Activated CD8-positive, alpha-beta T cell treated with anti-CD3 and anti-CD28 coated beads for 36 hours (primary cell): ENCODE measurements at regions not wholly inside any gene's neighbourhood (a gene's known extent, or its start where the extent isn't known, plus 50 kb on each side); places are given as distances from the start of the nearest gene placed in this dataset.

Experiments used
- ATAC-seq: fragments of 200-7000 bp; cut with Tn5 transposase; one replicate; pipeline ENCODE4 v1.10.0; 2021; ENCODE audit warnings: mild to moderate bottlenecking, moderate library complexity
- CTCF ChIA-PET: fragments of 350-600 bp; sonication (Branson Sonifier 250); formaldehyde crosslinking; loops from one replicate; lab custom pipeline; 2021; ENCODE audit warnings: antibody characterized with exemption; lab: Charles Lee
- POLR2A ChIA-PET: fragments of 350-600 bp; sonication (Branson Sonifier 250); formaldehyde crosslinking; loops from one replicate; lab custom pipeline; 2021; ENCODE audit warnings: antibody characterized with exemption; lab: Charles Lee
- DNase-seq: peaks from one replicate; pipeline ENCODE4 v3.0.0-alpha.2; 2020
- H3K27ac Mint-ChIP-seq: one replicate; pipeline ENCODE4 v1.8.0; 2021; ENCODE audit warnings: mild to moderate bottlenecking, mixed read lengths
- H3K27me3 Mint-ChIP-seq: one replicate; pipeline ENCODE4 v1.8.0; 2021; ENCODE audit warnings: mixed read lengths
- H3K36me3 Mint-ChIP-seq: one replicate; pipeline ENCODE4 v1.8.0; 2021; ENCODE audit warnings: low read depth, mixed read lengths
- H3K4me1 Mint-ChIP-seq: one replicate; pipeline ENCODE4 v1.8.0; 2021; ENCODE audit warnings: low read depth, mixed read lengths
- H3K4me3 Mint-ChIP-seq: one replicate; pipeline ENCODE4 v1.8.0; 2021; ENCODE audit warnings: mild to moderate bottlenecking, moderate library complexity, mixed read lengths
- H3K9me3 Mint-ChIP-seq: one replicate; pipeline ENCODE4 v1.8.0; 2021; ENCODE audit warnings: mixed read lengths
- intact Hi-C: fragments of 100-400 bp; cut with micrococcal nuclease; formaldehyde crosslinking; loops from one replicate; pipeline ENCODE4 v1.10.0; 2022
- TF ChIP-seq, protein P1 (sequence below): fragments of 200-600 bp; IDR thresholded peaks from one replicate; pipeline ENCODE4 v1.8.0; 2022; ENCODE audit warnings: antibody characterized with exemption, mild to moderate bottlenecking

DNA sequence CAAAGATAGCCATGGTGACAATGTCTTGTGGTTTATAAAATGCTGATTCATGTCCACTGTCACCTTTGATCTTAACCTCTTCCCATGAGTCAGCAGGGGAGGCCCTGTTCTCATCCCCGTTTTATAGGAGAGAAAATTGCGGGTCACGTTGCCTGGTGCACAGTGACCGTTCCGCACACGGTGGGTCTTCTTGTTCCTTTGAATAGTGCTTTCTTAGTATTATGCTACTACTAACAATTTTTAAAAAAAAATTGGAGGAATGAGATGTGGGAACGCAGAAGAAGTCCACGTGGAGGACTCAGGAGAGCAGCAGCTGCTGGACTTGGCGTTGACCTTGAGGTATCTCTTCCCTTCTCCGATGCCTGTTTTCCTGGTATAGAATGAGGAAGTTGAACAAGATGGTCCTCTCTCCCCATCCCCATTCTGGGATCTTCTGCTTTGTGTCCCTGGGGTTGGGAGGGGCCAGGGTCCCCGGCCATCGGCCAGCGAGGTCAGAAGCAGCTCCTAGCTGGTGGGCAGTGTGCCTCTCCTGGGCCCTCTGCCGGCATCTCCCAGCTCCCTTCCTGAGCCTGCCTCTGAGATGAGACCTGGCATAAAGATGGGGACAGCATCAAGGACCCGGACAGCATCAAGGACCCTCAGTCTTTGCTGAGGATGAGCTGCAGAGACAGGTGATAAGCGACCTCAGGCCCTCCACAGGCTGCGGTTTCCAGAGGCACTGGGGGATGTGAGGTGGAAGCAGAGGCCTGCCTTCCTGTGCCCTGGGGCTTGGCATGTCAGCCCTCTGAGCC, 143.9 kb downstream of the C9orf50 start:
- TF ChIP-seq, protein P1, sequence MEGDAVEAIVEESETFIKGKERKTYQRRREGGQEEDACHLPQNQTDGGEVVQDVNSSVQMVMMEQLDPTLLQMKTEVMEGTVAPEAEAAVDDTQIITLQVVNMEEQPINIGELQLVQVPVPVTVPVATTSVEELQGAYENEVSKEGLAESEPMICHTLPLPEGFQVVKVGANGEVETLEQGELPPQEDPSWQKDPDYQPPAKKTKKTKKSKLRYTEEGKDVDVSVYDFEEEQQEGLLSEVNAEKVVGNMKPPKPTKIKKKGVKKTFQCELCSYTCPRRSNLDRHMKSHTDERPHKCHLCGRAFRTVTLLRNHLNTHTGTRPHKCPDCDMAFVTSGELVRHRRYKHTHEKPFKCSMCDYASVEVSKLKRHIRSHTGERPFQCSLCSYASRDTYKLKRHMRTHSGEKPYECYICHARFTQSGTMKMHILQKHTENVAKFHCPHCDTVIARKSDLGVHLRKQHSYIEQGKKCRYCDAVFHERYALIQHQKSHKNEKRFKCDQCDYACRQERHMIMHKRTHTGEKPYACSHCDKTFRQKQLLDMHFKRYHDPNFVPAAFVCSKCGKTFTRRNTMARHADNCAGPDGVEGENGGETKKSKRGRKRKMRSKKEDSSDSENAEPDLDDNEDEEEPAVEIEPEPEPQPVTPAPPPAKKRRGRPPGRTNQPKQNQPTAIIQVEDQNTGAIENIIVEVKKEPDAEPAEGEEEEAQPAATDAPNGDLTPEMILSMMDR, result no peak
- ATAC-seq, result no peak
- Mint-ChIP-seq H3K4me3 (no peak overlapping the region), H3K36me3 (no peaks in the 10 kb centered on the region), H3K9me3 (peaks cover 5% of the 10 kb centered on the region), H3K4me1 (peaks cover 7% of the 10 kb centered on the region), H3K27ac (no peak overlapping the region), H3K27me3 (peaks cover 7% of the 10 kb centered on the region)
- intact Hi-C loops, result no loop called here
- no peak for DNase-seq
- CTCF ChIA-PET, result no interaction called here
- POLR2A ChIA-PET, result no interaction called here

DNA sequence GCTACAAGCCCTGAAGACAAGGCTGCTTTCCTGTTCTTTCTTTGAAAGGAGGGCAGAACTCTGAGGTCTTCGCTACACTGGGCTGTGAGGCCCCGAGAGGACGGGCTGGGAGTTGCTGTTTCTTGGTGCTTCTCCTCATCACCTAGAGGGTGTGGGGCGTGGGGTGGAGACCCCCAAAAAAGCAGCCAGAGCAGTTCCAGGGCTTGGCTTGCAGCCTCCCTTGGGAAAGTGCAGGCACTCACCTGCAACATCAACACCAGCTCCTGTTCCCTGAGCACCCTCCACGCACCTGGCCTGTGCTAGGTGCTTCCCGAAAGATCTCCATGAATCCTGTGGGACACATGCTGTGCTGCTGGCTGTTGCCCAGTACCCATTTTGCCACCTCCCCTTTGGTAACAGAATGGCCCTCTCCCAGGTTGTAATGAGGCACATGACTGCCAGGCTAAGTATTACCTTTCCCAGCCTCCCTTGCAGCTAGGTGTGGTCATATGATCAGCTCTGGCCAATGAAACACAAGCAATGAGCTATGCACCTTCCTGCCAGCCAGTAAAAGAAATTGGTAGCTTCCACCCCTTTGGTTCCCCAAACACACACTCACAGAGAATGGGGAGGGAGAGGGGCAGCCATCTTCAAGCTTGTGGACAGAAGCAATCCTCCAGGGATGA, 146.0 kb downstream of the C9orf50 start:
- Mint-ChIP-seq H3K4me1 (peaks cover 25% of the 10 kb centered on the region), H3K4me3 (no peak overlapping the region), H3K9me3 (peaks cover 5% of the 10 kb centered on the region), H3K36me3 (no peaks in the 10 kb centered on the region), H3K27me3 (no peaks in the 10 kb centered on the region), H3K27ac (no peak overlapping the region)
- intact Hi-C loops, result no loop called here
- TF ChIP-seq, protein P1, result no peak
- POLR2A ChIA-PET, result interaction anchor here (1.7 to 2.6 kb wide), 2 partner anchors 9 to 11 kb away, joined by 4 to 9 read pairs; no protein-coding TSS in a partner anchor
- ATAC-seq (no peak), DNase-seq (no peak)
- CTCF ChIA-PET, result interaction anchor here (0.8 kb wide), 1 partner anchor 334 kb away, joined by 3 read pairs; no protein-coding TSS in a partner anchor

DNA sequence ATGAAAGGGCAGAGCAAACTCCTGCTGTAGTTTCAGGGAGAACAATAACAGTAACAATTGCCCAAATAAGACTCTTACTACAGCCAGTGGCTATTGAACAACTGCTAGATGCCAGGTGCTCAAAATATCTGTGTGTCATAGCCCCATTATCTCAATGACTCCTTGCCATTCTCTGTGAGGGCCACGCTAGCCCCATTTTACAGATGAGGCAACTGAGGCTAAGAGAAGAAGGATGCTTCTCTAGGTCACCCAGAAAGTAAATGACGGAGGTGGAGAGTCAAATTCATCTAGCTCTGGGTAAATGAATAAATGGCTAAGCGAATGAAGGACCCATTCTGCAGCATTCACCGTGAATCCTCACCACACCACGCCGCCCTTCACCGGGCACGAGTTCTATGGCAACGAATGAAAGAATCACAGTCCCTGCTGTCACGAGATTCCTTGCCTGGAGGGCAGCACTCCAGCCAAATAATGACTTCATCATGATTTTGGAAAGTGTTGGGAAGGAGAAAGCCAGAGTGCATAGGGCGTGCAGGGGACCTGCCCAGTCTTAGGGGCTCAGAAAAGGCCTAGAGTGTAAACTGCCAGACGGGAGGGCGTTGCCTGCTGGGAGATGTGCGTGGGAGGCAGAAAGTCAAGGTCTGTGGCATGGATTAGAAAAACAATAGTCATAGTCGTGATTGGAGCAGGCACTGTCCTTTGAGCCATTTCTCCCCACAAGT, 147.2 kb downstream of the C9orf50 start:
- Mint-ChIP-seq H3K36me3 (no peaks in the 10 kb centered on the region), H3K27ac (no peak overlapping the region), H3K4me1 (peaks cover 27% of the 10 kb centered on the region), H3K9me3 (peaks cover 5% of the 10 kb centered on the region), H3K27me3 (no peaks in the 10 kb centered on the region), H3K4me3 (no peak overlapping the region)
- DNase-seq (no peak), ATAC-seq (no peak)
- ChIA-PET CTCF (interaction anchor here (1.3 kb wide), 1 partner anchor 15 kb away, joined by 3 read pairs; no protein-coding TSS in a partner anchor), POLR2A (interaction anchor here (0.7 to 2.6 kb wide), 3 partner anchors 10 to 394 kb away, joined by 3 to 9 read pairs (median 3); no protein-coding TSS in a partner anchor)
- TF ChIP-seq, protein P1, result no peak
- intact Hi-C loops, result no loop called here

DNA sequence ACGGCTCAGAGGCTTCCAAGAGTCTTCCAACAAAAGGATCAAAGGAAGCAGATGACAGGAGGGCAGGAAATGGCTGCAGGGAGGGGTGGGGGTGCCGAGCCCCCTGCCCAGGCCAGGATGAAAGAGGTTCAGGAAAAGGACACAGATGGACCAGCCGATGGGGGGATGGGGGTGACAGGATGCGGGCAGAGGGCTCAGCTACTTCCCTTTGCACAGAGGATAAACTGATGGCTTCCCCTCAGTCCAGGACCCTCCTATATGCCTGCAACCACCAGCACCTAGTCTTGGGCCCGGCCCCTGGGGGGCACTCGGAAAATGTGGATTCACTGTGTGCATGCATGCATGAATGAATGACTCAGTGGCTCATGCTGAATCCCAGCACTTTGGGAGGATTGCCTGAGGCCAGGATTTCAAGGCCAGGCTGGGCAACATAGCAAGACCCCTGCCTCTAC, 148.2 kb downstream of the C9orf50 start:
- POLR2A ChIA-PET, result interaction anchor here (0.8 kb wide), 1 partner anchor 13 kb away, joined by 3 read pairs; no protein-coding TSS in a partner anchor
- ATAC-seq (no peak), DNase-seq (no peak)
- CTCF ChIA-PET, result interaction anchor here (1.3 kb wide), 1 partner anchor 14 kb away, joined by 3 read pairs; no protein-coding TSS in a partner anchor
- Mint-ChIP-seq H3K36me3 (no peaks in the 10 kb centered on the region), H3K4me1 (peaks cover 27% of the 10 kb centered on the region), H3K27me3 (no peaks in the 10 kb centered on the region), H3K27ac (no peak overlapping the region), H3K4me3 (no peak overlapping the region), H3K9me3 (peaks cover 5% of the 10 kb centered on the region)
- intact Hi-C loops, result no loop called here
- TF ChIP-seq, protein P1, result no peak
